ENCODE measurements at regions not wholly inside any gene's neighbourhood (a gene's known extent, or its start where the extent isn't known, plus 50 kb on each side); places are given as distances from the start of the nearest gene placed in this dataset.

- H3K27me3 ChIP-seq (ENCODE audit: control insufficient read depth, extremely low read depth, insufficient read depth, low read length), result no peaks in the 10 kb centered on the region
- no peak for FAIRE-seq
- TF ChIP-seq EZH2 (IDR thresholded peaks at IDR 0.05; ENCODE audit: low read length) (no peak), CTCF (optimal IDR thresholded peaks at IDR 0.05 in 1 of 3, IDR thresholded peaks at IDR 0.05 in 1 of 3, conservative IDR thresholded peaks at IDR 0.05 in 1 of 3; ENCODE audit: extremely low read depth in 1 of 3, insufficient read depth in 2 of 3, low read length in 3 of 3) (no peak)
- H2AFZ ChIP-seq (ENCODE audit: control insufficient read depth, low read length), result no peak overlapping the region
- no peak overlapping the region for H3K9ac ChIP-seq (ENCODE audit: control insufficient read depth, extremely low read depth, insufficient read depth, low read length)
- DNase-seq (ENCODE audit: low read depth, low spot score), result no peak
- no peak overlapping the region for H3K4me2 ChIP-seq (ENCODE audit: control insufficient read depth, extremely low read depth, insufficient read depth, low read depth, low read length)
- dilution Hi-C loops (cut with MboI; ENCODE audit: extremely low pct_ligation_motif_present, low sequenced_read_pairs), result loop anchor here (25.0 kb wide), 1 partner anchor 234 kb away; no protein-coding TSS in a partner anchor
- no peak overlapping the region for H3K4me3 ChIP-seq (ENCODE audit: control insufficient read depth in 2 of 3, extremely low read depth in 1 of 3, insufficient read depth in 2 of 3, low read depth in 1 of 3, low read length in 3 of 3)
- H3K79me2 ChIP-seq (ENCODE audit: control insufficient read depth, insufficient read depth, low read length), result no peaks in the 10 kb centered on the region
- no peaks in the 10 kb centered on the region for H3K9me3 ChIP-seq (ENCODE audit: control insufficient read depth, low read depth, low read length)
- H3K27ac ChIP-seq (ENCODE audit: control insufficient read depth, insufficient read depth, low read length), result no peak overlapping the region
- H3K9me1 ChIP-seq (ENCODE audit: control insufficient read depth, extremely low read depth, insufficient read depth, low read length), result no peaks in the 10 kb centered on the region
- no peaks in the 10 kb centered on the region for H3K36me3 ChIP-seq (ENCODE audit: control insufficient read depth in 2 of 2, extremely low read depth in 1 of 2, insufficient read depth in 2 of 2, low read length in 2 of 2)
- H4K20me1 ChIP-seq (ENCODE audit: control insufficient read depth, extremely low read depth, insufficient read depth, low read length), result no peaks in the 10 kb centered on the region
- peaks cover 4% of the 10 kb centered on the region for H3K4me1 ChIP-seq (ENCODE audit: control insufficient read depth, extremely low read depth, insufficient read depth, low read length)
Observed at GRCh38 chr15:91520850-91521249, 332.7 kb upstream of the SLCO3A1 start.

- H3K4me3 ChIP-seq (ENCODE audit: control insufficient read depth in 2 of 3, extremely low read depth in 1 of 3, insufficient read depth in 2 of 3, low read depth in 1 of 3, low read length in 3 of 3), result no peak overlapping the region
- TF ChIP-seq CTCF (optimal IDR thresholded peaks at IDR 0.05 in 1 of 3, IDR thresholded peaks at IDR 0.05 in 1 of 3, conservative IDR thresholded peaks at IDR 0.05 in 1 of 3; ENCODE audit: extremely low read depth in 1 of 3, insufficient read depth in 2 of 3, low read length in 3 of 3), result no peak
- no peak for TF ChIP-seq EZH2 (IDR thresholded peaks at IDR 0.05; ENCODE audit: low read length)
- H3K9me1 ChIP-seq (ENCODE audit: control insufficient read depth, extremely low read depth, insufficient read depth, low read length), result no peaks in the 10 kb centered on the region
- H3K9ac ChIP-seq (ENCODE audit: control insufficient read depth, extremely low read depth, insufficient read depth, low read length), result no peak overlapping the region
- H4K20me1 ChIP-seq (ENCODE audit: control insufficient read depth, extremely low read depth, insufficient read depth, low read length), result no peaks in the 10 kb centered on the region
- no peak overlapping the region for H2AFZ ChIP-seq (ENCODE audit: control insufficient read depth, low read length)
- FAIRE-seq, result no peak
- H3K27me3 ChIP-seq (ENCODE audit: control insufficient read depth, extremely low read depth, insufficient read depth, low read length), result no peaks in the 10 kb centered on the region
- H3K4me1 ChIP-seq (ENCODE audit: control insufficient read depth, extremely low read depth, insufficient read depth, low read length), result peaks cover 3% of the 10 kb centered on the region
- H3K9me3 ChIP-seq (ENCODE audit: control insufficient read depth, low read depth, low read length), result no peaks in the 10 kb centered on the region
- no peaks in the 10 kb centered on the region for H3K36me3 ChIP-seq (ENCODE audit: control insufficient read depth in 2 of 2, extremely low read depth in 1 of 2, insufficient read depth in 2 of 2, low read length in 2 of 2)
- no peak overlapping the region for H3K4me2 ChIP-seq (ENCODE audit: control insufficient read depth, extremely low read depth, insufficient read depth, low read depth, low read length)
- H3K79me2 ChIP-seq (ENCODE audit: control insufficient read depth, insufficient read depth, low read length), result no peaks in the 10 kb centered on the region
- dilution Hi-C loops (cut with MboI; ENCODE audit: extremely low pct_ligation_motif_present, low sequenced_read_pairs), result loop anchor here (25.0 kb wide), 1 partner anchor 234 kb away; no protein-coding TSS in a partner anchor
- H3K27ac ChIP-seq (ENCODE audit: control insufficient read depth, insufficient read depth, low read length), result no peak overlapping the region
- no peak for DNase-seq (ENCODE audit: low read depth, low spot score)
Observed at GRCh38 chr15:91521548-91521947, 332.0 kb upstream of the SLCO3A1 start.

All from keratinocyte (primary cell).